ENCODE measurements at regions not wholly inside any gene's neighbourhood (a gene's known extent, or its start where the extent isn't known, plus 50 kb on each side); places are given as distances from the start of the nearest gene placed in this dataset.
"Not testable (repeated sequence)": the region's sequence is repeated elsewhere in the genome, so short reads cannot be mapped to it uniquely, and the experiment has no call there.

GRCh38 chr20:1754749-1755148 is 97.2 kb upstream of the SIRPG start:
- ATAC-seq (no peak), DNase-seq (no peak)
- Histone ChIP-seq H3K9me3 (no peaks in the 10 kb centered on the region), H3K4me1 (no peaks in the 10 kb centered on the region), H3K27me3 (no peaks in the 10 kb centered on the region), H3K4me3 (no peak overlapping the region), H3K36me3 (no peaks in the 10 kb centered on the region), H3K27ac (no peak overlapping the region)
- TF ChIP-seq POLR2A (IDR thresholded peaks at IDR 0.05) (no peak), CTCF (IDR thresholded peaks at IDR 0.05 in 4 of 5, conservative IDR thresholded peaks at IDR 0.05 in 1 of 5) (no peak)
- in situ Hi-C loops (cut with MboI; ENCODE audit: low sequenced_read_pairs in 4 of 4), result loop anchor here in 3 of 4 donors (25.0 kb wide), 2 partner anchors 333 to 408 kb away; no protein-coding TSS in a partner anchor
- intact Hi-C loops (cut with DNase I; ENCODE audit: low total_unique reads), result no loop called here

GRCh38 chr20:1754306-1754705 is 96.7 kb upstream of the SIRPG start:
- Histone ChIP-seq H3K36me3 (no peaks in the 10 kb centered on the region), H3K27me3 (no peaks in the 10 kb centered on the region), H3K9me3 (no peaks in the 10 kb centered on the region), H3K4me3 (no peak overlapping the region), H3K4me1 (no peaks in the 10 kb centered on the region), H3K27ac (no peak overlapping the region)
- ATAC-seq (no peak), DNase-seq (no peak)
- in situ Hi-C loops (cut with MboI; ENCODE audit: low sequenced_read_pairs in 4 of 4), result loop anchor here in 3 of 4 donors (25.0 kb wide), 2 partner anchors 333 to 408 kb away; no protein-coding TSS in a partner anchor
- no peak for TF ChIP-seq POLR2A (IDR thresholded peaks at IDR 0.05)
- no peak for TF ChIP-seq CTCF (IDR thresholded peaks at IDR 0.05 in 4 of 5, conservative IDR thresholded peaks at IDR 0.05 in 1 of 5)
- intact Hi-C loops (cut with DNase I; ENCODE audit: low total_unique reads), result no loop called here

- H3K27ac ChIP-seq, result no peak overlapping the region
- TF ChIP-seq POLR2A (IDR thresholded peaks at IDR 0.05), result no peak
- no peak for TF ChIP-seq CTCF (IDR thresholded peaks at IDR 0.05 in 4 of 5, conservative IDR thresholded peaks at IDR 0.05 in 1 of 5)
- no peak overlapping the region for H3K4me3 ChIP-seq
- no peak for ATAC-seq
- H3K9me3 ChIP-seq, result no peaks in the 10 kb centered on the region
- intact Hi-C loops (cut with DNase I; ENCODE audit: low total_unique reads), result no loop called here
- in situ Hi-C loops (cut with MboI; ENCODE audit: low sequenced_read_pairs in 4 of 4), result loop anchor here in 3 of 4 donors (25.0 kb wide), 2 partner anchors 335 to 410 kb away; no protein-coding TSS in a partner anchor
- H3K36me3 ChIP-seq, result no peaks in the 10 kb centered on the region
- H3K4me1 ChIP-seq, result no peaks in the 10 kb centered on the region
- no peak for DNase-seq
- H3K27me3 ChIP-seq, result no peaks in the 10 kb centered on the region
These were observed 94.5 kb upstream of the SIRPG start for GRCh38 chr20:1752045-1752444.

GRCh38 chr20:1748777-1749176 is 91.2 kb upstream of the SIRPG start:
- ATAC-seq (no peak), DNase-seq (no peak)
- Histone ChIP-seq H3K4me3 (no peak overlapping the region), H3K27ac (no peak overlapping the region), H3K9me3 (no peaks in the 10 kb centered on the region), H3K36me3 (no peaks in the 10 kb centered on the region), H3K27me3 (no peaks in the 10 kb centered on the region), H3K4me1 (no peaks in the 10 kb centered on the region)
- in situ Hi-C loops (cut with MboI; ENCODE audit: low sequenced_read_pairs in 4 of 4), result no loop called here
- intact Hi-C loops (cut with DNase I; ENCODE audit: low total_unique reads), result no loop called here
- TF ChIP-seq POLR2A (IDR thresholded peaks at IDR 0.05), result no peak
- no peak for TF ChIP-seq CTCF (IDR thresholded peaks at IDR 0.05 in 4 of 5, conservative IDR thresholded peaks at IDR 0.05 in 1 of 5)

- ATAC-seq (no peak), DNase-seq (no peak)
- no peak overlapping the region for H3K4me3 ChIP-seq
- no peaks in the 10 kb centered on the region for H3K9me3 ChIP-seq
- no peak overlapping the region for H3K27ac ChIP-seq
- no peaks in the 10 kb centered on the region for H3K36me3 ChIP-seq
- in situ Hi-C loops (cut with MboI; ENCODE audit: low sequenced_read_pairs in 4 of 4), result no loop called here
- intact Hi-C loops (cut with DNase I; ENCODE audit: low total_unique reads), result no loop called here
- H3K4me1 ChIP-seq, result no peaks in the 10 kb centered on the region
- TF ChIP-seq CTCF (IDR thresholded peaks at IDR 0.05 in 4 of 5, conservative IDR thresholded peaks at IDR 0.05 in 1 of 5) (no peak), POLR2A (IDR thresholded peaks at IDR 0.05) (no peak)
- no peaks in the 10 kb centered on the region for H3K27me3 ChIP-seq
These were observed 90.5 kb upstream of the SIRPG start for GRCh38 chr20:1747953-1748577.

- ATAC-seq; H3K4me3 ChIP-seq; H3K9me3 ChIP-seq; in situ Hi-C loops (cut with MboI; ENCODE audit: low sequenced_read_pairs in 4 of 4); H3K27ac ChIP-seq; H3K36me3 ChIP-seq; DNase-seq; H3K27me3 ChIP-seq; intact Hi-C loops (cut with DNase I; ENCODE audit: low total_unique reads); H3K4me1 ChIP-seq: not testable (repeated sequence)
These were observed 84.5 kb upstream of the SIRPG start for GRCh38 chr20:1742049-1742434.

All from gastrocnemius medialis (tissue), 4 donors.